Peyer's patch (tissue), 4 donors: ENCODE measurements at regions not wholly inside any gene's neighbourhood (a gene's known extent, or its start where the extent isn't known, plus 50 kb on each side); places are given as distances from the start of the nearest gene placed in this dataset.

Experiments used
- POLR2A ChIP-seq, 2 donors: fragments of 450-650 bp; IDR thresholded peaks; one replicate each; pipeline ENCODE4 v1.5.1; 2017; ENCODE audit warnings: antibody characterized with exemption in 2 of 2, mild to moderate bottlenecking in 2 of 2, moderate library complexity in 2 of 2
- TF ChIP-seq, protein P1 (sequence below), 6 experiments: fragments of 450-650 bp in 4 of 6; fragments of 200-600 bp in 2 of 6; sonication (generic) in 1 of 6; IDR thresholded peaks; one replicate each; pipeline ENCODE4 v1.5.1; 2017 to 2019; ENCODE audit warnings: antibody characterized with exemption in 6 of 6, mild to moderate bottlenecking in 3 of 6, moderate library complexity in 1 of 6

DNA sequence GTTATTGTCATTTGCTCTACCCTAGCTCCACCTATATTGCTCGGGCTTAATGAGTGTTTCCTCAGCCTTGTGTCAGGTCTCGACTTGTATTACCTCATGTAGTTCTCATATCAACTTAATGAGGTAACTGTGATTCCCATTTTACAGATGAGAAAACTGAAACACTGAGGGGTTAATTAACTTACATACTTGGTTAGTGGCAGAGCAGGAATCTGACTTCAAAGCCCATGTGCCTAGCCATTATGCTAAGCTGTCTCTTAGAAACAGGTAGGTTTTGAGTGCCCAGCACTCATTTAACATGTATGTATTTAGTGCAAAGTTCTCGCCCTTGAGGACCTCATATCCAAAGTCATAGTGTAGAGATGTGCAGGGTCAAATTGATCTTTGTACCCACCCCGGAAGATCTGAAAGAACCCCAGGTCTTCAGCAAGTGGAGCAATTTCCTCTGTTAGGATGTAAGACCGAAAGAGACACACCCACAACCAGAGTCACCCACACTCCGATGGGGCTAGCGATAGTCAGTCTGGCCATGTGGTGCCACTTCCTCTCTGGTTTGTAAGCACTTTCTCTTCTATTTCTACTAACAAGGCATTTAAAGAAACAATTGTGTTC, 121.0 kb upstream of the SLC39A10 start:
- no peak for TF ChIP-seq POLR2A (IDR thresholded peaks at IDR 0.05)
- TF ChIP-seq, protein P1, sequence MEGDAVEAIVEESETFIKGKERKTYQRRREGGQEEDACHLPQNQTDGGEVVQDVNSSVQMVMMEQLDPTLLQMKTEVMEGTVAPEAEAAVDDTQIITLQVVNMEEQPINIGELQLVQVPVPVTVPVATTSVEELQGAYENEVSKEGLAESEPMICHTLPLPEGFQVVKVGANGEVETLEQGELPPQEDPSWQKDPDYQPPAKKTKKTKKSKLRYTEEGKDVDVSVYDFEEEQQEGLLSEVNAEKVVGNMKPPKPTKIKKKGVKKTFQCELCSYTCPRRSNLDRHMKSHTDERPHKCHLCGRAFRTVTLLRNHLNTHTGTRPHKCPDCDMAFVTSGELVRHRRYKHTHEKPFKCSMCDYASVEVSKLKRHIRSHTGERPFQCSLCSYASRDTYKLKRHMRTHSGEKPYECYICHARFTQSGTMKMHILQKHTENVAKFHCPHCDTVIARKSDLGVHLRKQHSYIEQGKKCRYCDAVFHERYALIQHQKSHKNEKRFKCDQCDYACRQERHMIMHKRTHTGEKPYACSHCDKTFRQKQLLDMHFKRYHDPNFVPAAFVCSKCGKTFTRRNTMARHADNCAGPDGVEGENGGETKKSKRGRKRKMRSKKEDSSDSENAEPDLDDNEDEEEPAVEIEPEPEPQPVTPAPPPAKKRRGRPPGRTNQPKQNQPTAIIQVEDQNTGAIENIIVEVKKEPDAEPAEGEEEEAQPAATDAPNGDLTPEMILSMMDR (IDR thresholded peaks at IDR 0.05): no peak
